GM21825 (cell line): ENCODE measurements at regions not wholly inside any gene's neighbourhood (a gene's known extent, or its start where the extent isn't known, plus 50 kb on each side); places are given as distances from the start of the nearest gene placed in this dataset.
"Not testable (repeated sequence)": the region's sequence is repeated elsewhere in the genome, so short reads cannot be mapped to it uniquely, and the experiment has no call there.

ENCODE experiments used
- ATAC-seq: cut with Tn5 transposase; IDR thresholded peaks from one replicate; pipeline ENCODE4 v1.9.1; 2021; ENCODE audit warnings: mild to moderate bottlenecking, moderate library complexity; ENCODE audit not compliant: unreplicated experiment

GRCh38 chr7:66535414-66536329 lies 93.0 kb upstream of the KCTD7 start:
- no peak for ATAC-seq

GRCh38 chr7:66537380-66537779 lies 91.3 kb upstream of the KCTD7 start:
- no peak for ATAC-seq

DNA sequence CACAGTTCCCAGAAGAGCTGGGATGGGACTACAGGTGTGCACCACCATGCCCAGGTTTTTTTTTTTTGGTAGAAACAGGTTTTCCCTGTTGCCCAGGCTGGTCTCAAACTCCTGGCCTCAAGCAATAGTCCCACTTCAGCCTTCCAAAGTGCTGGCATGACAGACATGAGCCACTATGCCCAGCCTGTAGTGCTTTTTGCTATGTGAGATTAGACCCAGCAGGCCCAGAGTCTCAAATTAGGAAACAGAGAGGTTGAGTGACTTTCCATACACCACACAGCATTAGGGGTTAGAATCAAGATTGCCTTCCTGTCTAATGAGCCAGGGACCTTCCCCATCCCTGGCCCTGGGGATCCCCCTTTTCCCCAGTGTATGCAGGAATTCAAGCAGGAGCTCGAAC lies 90.8 kb upstream of the KCTD7 start:
- no peak for ATAC-seq

DNA sequence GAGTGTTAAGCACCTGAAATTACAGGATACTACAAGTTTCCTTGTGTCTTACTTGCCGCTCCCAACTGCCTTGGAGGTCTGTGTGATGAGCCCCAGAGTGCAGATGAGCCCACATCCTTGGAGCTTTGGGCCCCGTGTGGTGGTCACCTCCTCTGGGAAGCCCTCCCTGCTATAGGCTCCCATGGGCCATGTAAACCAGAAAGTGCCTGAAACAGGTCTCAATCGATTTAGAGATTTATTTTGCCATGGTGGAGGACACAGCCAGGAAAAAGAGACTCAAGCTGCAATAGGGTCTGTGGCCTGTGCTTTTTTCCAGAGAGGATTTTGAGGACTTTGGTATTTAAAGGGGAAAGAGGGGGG lies 89.4 kb upstream of the KCTD7 start:
- ATAC-seq, result no peak

GRCh38 chr7:66539902-66540375 lies 88.7 kb upstream of the KCTD7 start:
- no peak for ATAC-seq

- ATAC-seq, result no peak
Observed at GRCh38 chr7:66542049-66542448, 86.6 kb upstream of the KCTD7 start.

GRCh38 chr7:66542528-66543269 lies 86.0 kb upstream of the KCTD7 start:
- no peak for ATAC-seq

- ATAC-seq, result no peak
Observed at GRCh38 chr7:66549466-66549865, 79.2 kb upstream of the KCTD7 start.

GRCh38 chr7:66553001-66553400 lies 75.7 kb upstream of the KCTD7 start:
- no peak for ATAC-seq

DNA sequence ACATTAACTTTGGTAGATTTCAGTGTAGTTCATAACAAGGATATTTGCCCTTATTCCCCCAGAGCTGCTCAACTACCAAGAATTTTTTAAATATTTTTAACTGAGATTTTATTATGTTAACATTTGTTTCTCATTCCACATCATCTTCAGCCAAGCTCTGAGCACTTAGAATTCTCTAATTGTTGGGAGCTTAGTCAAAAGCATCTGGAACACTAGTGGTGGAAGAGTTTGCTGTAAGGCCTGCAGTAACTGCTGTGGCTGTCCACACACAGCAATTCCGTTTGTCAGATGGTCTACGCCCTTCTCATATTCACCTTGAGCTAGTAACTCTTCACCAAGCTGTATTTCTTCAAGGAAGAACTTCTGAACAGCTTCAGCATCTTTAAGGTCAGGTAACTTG lies 75.0 kb upstream of the KCTD7 start:
- not testable (repeated sequence) for ATAC-seq

- not testable (repeated sequence) for ATAC-seq
Observed at GRCh38 chr7:66554291-66554690, 74.4 kb upstream of the KCTD7 start.

DNA sequence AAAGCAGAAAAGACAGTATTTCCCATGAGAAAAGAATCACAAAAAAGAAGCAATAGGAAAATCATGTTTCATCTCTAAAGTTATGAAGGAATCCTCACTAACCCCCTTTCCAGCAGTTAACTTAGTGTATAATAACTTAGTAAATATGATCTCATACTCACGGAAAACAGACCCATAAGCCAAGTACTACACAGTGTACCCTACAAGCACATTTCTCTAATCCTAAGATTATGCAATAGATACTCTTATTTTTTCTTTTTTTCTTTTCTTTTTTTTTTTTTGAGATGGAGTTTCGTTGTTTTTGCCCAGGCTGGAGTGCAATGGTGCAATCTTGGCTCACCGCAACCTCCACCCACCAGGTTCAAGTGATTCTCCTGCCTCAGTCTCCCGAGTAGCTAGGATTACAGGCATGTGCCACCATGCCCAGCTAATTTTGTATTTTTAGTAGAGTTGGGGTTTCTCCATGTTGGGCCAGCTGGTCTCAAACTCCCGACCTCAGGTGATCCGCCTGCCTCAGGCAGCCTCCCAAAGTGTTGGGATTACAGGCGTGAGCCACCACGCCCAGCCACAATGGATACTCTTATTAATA lies 73.7 kb upstream of the KCTD7 start:
- not testable (repeated sequence) for ATAC-seq

- ATAC-seq, result no peak
Observed at GRCh38 chr7:66556177-66556548, 72.5 kb upstream of the KCTD7 start.

DNA sequence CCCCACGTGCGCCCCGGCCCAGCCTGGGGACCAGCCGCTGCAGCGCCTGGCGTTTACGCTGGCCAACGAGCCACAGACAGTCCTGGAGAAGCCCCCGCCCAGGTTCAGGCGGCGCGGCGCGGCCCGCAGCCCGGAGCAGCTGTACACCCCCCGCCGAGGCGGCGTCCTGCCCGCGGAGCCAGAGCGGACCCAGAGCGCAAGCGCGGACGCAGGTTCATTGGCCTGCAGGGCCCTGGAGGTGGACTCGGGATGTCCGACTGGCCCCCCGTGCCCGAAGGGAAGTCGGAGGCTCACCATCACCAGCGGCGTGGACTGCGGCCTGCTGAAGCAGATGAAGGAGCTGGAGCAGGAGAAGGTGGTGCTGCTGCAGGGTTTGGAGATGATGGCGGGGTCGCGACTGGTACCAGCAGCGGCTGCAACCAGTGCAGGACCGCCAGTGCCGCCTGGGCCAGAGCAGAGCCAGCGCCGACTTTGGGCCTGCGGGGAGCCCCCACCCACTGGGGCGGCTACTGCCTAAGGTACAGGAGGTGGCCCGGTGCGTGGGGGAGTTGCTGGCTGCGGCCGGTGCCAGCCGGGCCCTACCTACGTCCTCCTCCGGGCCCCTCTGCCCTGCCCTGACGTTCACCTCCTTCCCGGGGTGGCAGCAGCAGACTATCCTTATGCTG lies 72.0 kb upstream of the KCTD7 start:
- ATAC-seq, result no peak

DNA sequence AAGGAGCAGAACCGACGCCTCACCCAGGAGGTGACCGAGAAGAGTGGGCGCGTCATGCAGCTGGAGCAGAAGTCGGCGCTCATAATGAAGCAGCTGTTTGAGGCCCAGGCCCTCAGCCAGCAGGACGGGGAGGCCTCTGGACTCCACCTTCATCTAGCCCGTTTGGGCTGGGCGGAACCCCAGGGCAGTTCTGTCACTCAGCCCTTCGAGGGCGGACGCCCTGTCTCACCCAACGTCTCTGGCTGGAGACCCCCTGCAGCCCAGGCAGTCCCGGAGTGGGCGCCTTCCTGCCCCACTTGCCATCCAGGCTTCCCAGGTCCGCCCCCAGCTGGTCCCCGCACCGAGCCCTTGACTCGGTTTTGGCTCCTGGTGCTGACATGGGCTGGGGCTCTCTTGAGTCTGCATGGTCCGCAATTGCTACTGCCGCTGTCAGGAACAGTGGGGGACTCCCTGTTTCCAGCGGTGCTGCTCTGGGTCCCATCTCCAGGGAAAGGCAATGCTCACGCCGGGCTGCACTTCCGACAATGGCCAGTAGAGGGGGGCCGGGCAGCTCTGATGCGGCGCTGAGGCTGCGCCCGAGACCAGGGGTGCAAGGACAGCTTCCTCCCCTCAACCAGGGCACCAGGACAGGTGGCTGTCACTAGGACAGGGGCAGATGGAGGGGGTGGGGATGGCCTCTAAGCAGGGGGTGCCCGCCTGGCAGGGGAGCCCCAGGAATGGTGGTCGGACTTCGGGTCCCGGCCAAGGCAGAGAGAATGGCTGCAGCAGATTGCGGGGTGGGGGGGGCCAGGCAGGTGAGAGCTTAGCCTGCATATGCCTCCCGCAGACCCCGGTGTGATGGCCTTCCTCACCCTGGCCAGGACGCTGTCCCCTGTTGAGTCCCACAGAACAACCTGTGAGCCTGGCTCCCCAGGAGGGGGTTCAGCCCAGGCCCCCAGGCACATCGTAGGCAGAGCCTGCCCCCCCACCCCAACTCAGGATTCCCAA lies 71.2 kb upstream of the KCTD7 start:
- ATAC-seq, result peak; percentile 71

GRCh38 chr7:66558201-66558641 lies 70.5 kb upstream of the KCTD7 start:
- ATAC-seq, result no peak

DNA sequence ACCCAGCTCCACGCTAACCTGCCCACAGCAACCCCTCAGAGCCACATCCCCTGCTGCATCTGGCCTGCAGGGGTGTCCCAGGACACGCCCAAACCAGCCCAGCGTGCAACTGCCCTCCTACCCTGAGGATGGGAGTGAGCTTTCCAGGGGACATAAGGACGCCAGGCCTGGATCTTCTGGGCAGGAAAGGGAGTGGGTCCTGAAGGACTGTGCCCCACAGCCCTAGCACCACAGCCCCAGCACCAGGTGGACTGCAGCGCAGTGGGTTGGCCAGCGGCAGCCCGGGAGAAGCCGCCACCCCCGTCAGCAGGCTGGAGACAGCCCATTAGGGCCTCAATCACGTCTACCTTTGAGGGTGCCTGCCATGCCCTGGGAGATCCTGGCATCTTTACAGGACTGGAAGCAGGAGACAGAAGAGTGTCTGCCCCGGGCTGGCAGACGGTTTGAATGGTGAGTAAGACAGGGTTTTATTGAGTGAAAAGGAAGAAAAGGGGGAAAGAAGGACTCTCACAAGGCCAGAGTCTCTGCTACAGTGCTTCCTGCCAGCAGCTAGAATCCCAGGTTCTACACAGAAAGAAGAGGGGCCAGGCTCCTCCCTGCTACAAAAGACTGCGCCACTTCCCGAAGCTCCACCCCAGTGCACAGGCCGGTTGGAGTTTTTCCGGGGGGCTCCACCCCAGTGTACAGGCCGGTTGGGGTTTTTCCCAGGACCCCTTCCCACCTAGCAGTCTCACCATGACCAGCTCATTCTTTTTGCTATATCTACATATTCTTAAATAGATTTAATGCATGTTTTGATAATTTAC lies 69.8 kb upstream of the KCTD7 start:
- ATAC-seq, result no peak

GRCh38 chr7:66564045-66564444 lies 64.6 kb upstream of the KCTD7 start:
- no peak for ATAC-seq

- not testable (repeated sequence) for ATAC-seq
Observed at GRCh38 chr7:66570179-66570578, 58.5 kb upstream of the KCTD7 start.
